ENCODE measurements at regions not wholly inside any gene's neighbourhood (a gene's known extent, or its start where the extent isn't known, plus 50 kb on each side); places are given as distances from the start of the nearest gene placed in this dataset.

DNA sequence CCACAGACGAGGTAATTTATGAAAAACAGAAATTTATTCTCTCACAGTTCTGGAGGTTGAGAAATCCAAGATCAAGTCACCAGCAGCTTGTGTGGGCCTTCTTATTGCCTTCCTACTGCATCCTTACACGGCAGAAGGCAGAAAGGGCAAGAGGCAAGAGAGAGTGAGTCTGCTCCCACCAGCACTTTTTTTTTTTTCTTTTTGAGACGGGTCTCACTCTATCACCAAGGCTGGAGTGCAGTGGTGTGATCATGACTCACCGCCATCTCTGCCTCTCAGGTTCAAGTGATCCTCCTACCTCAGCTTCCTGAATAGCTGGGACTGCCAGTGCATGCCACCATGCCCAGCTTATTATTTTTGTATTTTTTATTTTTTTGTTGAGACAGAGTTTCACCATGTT, 78.5 kb upstream of the HK2 start:
- intact Hi-C loops (cut with micrococcal nuclease) = no loop called here
- H3K27ac Mint-ChIP-seq = no peak overlapping the region
- peaks cover 1% of the 10 kb centered on the region for H3K36me3 Mint-ChIP-seq (ENCODE audit: low read depth)
- H3K9me3 Mint-ChIP-seq = peaks cover 9% of the 10 kb centered on the region
- CTCF ChIA-PET = interaction anchor here (1.1 kb wide), 1 partner anchor 121 kb away, joined by 3 read pairs; no protein-coding TSS in a partner anchor
- no peak for ATAC-seq
- DNase-seq = no peak
- TF ChIP-seq, protein P1, sequence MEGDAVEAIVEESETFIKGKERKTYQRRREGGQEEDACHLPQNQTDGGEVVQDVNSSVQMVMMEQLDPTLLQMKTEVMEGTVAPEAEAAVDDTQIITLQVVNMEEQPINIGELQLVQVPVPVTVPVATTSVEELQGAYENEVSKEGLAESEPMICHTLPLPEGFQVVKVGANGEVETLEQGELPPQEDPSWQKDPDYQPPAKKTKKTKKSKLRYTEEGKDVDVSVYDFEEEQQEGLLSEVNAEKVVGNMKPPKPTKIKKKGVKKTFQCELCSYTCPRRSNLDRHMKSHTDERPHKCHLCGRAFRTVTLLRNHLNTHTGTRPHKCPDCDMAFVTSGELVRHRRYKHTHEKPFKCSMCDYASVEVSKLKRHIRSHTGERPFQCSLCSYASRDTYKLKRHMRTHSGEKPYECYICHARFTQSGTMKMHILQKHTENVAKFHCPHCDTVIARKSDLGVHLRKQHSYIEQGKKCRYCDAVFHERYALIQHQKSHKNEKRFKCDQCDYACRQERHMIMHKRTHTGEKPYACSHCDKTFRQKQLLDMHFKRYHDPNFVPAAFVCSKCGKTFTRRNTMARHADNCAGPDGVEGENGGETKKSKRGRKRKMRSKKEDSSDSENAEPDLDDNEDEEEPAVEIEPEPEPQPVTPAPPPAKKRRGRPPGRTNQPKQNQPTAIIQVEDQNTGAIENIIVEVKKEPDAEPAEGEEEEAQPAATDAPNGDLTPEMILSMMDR (IDR thresholded peaks at IDR 0.05) = no peak
- POLR2A ChIA-PET = no interaction called here
- H3K4me1 Mint-ChIP-seq (ENCODE audit: low read depth) = no peaks in the 10 kb centered on the region
- H3K27me3 Mint-ChIP-seq = peaks cover 2% of the 10 kb centered on the region
- no peak overlapping the region for H3K4me3 Mint-ChIP-seq

DNA sequence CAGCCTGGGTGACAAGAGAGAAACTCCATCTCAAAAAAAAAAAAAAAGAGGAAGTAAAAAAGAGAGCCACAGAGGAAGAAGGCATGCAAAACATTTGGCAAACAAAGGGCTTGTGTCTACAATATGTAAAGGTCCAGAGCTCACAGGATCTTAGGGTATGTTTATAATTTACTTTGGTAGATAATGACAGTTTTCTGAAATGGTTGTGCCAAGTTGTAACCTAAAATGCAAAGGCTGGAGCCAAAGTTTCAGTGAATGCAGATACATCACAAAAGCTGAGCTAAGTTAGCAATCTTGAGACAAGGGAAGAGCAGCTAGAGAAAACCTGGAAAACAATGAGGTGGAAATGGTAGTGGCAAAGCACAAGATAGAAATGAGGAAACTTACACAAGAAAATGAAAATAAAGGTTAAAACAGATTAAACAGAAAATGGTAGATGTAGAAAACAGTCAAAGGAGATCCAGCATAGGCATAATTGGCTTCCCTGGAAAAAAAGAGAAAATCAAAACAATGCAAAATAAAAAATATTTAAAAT, 77.5 kb upstream of the HK2 start:
- CTCF ChIA-PET = interaction anchor here (1.0 kb wide), 2 partner anchors 62 to 120 kb away, joined by 3 read pairs; no protein-coding TSS in a partner anchor
- POLR2A ChIA-PET = no interaction called here
- Mint-ChIP-seq H3K4me3 (no peak overlapping the region), H3K36me3 (ENCODE audit: low read depth) (peaks cover 1% of the 10 kb centered on the region), H3K27ac (no peak overlapping the region), H3K4me1 (ENCODE audit: low read depth) (no peaks in the 10 kb centered on the region), H3K27me3 (peaks cover 2% of the 10 kb centered on the region), H3K9me3 (peaks cover 9% of the 10 kb centered on the region)
- DNase-seq (no peak), ATAC-seq (no peak)
- TF ChIP-seq, protein P1 (IDR thresholded peaks at IDR 0.05) = no peak
- intact Hi-C loops (cut with micrococcal nuclease) = no loop called here

DNA sequence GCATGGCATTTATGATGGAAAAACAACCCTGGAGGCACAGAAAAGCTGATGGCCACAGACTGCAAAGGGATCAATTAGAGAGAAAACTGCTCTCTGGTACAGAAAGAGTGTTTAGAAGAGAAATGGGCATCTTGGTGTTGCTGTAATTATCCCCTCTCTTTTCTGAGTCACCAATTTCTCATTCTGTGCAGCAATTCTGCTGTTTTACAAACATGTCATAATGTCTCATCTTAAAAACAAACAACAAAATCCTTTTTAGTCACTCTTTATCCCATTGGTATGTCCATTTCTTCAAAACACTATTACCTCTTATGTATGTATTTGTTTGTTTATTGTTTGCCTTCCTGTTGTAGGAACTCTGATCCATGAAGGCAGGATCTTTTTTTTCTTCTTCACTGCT, 73.9 kb upstream of the HK2 start:
- Mint-ChIP-seq H3K4me1 (ENCODE audit: low read depth) (peaks cover 2% of the 10 kb centered on the region), H3K36me3 (ENCODE audit: low read depth) (peaks cover 1% of the 10 kb centered on the region), H3K27ac (no peak overlapping the region), H3K9me3 (peaks cover 9% of the 10 kb centered on the region), H3K27me3 (no peaks in the 10 kb centered on the region), H3K4me3 (no peak overlapping the region)
- TF ChIP-seq, protein P1 (IDR thresholded peaks at IDR 0.05) = no peak
- ChIA-PET POLR2A (no interaction called here), CTCF (no interaction called here)
- intact Hi-C loops (cut with micrococcal nuclease) = no loop called here
- ATAC-seq (no peak), DNase-seq (no peak)

DNA sequence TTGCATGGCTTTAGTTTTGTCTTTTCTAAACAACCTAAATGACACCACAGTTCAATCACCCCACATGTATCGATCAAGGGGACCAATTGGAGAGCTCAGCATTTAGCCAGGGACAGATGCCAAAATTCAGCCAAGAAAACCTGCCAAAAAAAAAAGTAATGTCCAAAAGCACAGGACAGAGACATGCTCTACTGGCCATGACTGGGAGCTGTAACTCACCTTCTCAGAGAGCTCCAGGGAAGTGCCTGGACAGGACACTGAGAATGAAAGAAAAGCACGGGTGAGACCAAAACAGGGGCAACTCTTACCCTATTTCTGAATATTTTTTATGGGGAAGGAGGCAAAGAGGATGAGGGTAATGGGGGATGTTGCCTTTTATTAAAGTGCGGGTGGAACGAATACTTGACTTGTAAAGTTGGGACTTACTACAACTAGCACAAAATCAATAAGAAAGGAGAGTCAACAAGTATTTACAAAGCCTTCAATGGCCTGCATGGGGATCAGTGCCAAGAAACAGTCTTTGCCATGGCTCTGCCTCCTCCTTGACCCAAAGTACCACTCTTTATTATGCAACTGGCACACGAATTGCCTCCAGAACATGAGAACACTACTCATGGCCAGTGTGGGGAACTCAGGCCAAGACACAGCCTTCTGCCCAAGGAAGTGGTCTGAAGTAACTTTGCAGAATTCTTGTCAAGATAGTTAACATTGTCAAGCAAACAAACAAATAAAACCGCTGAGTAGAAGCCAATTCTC, 72.9 kb upstream of the HK2 start:
- no peak for DNase-seq
- Mint-ChIP-seq H3K27me3 (no peaks in the 10 kb centered on the region), H3K27ac (no peak overlapping the region), H3K36me3 (ENCODE audit: low read depth) (peaks cover 1% of the 10 kb centered on the region), H3K9me3 (peaks cover 8% of the 10 kb centered on the region), H3K4me1 (ENCODE audit: low read depth) (peaks cover 2% of the 10 kb centered on the region), H3K4me3 (no peak overlapping the region)
- CTCF ChIA-PET = interaction anchor here (0.6 kb wide), 1 partner anchor 115 kb away, joined by 6 read pairs; no protein-coding TSS in a partner anchor
- POLR2A ChIA-PET = no interaction called here
- ATAC-seq = no peak
- intact Hi-C loops (cut with micrococcal nuclease) = no loop called here
- TF ChIP-seq, protein P1 (IDR thresholded peaks at IDR 0.05) = no peak

DNA sequence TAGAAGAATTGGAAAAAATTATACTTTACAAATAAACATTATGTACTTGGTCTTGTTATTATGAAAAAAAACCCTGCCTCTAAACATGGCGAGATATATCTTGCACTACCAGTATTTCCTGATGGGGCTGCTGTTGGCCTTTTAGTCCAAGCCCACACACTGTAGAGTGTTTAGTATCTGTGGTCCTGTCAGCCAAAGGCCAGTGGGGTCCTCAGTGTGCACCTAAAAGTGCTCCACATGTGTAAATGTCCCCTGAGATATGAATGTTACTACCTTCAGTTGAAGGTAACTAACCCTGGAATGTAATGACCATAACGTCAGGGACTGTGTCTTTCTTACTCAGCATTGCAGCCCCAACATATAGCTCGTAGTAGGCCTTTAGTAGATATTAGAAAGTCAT, 71.1 kb upstream of the HK2 start:
- H3K9me3 Mint-ChIP-seq = peaks cover 2% of the 10 kb centered on the region
- no peak overlapping the region for H3K27ac Mint-ChIP-seq
- TF ChIP-seq, protein P1 (IDR thresholded peaks at IDR 0.05) = no peak
- DNase-seq (no peak), ATAC-seq (no peak)
- no peak overlapping the region for H3K4me3 Mint-ChIP-seq
- peaks cover 1% of the 10 kb centered on the region for H3K36me3 Mint-ChIP-seq (ENCODE audit: low read depth)
- no peaks in the 10 kb centered on the region for H3K27me3 Mint-ChIP-seq
- CTCF ChIA-PET = no interaction called here
- intact Hi-C loops (cut with micrococcal nuclease) = no loop called here
- POLR2A ChIA-PET = no interaction called here
- H3K4me1 Mint-ChIP-seq (ENCODE audit: low read depth) = peaks cover 2% of the 10 kb centered on the region

Data from activated CD8-positive, alpha-beta T cell treated with anti-CD3 and anti-CD28 coated beads for 36 hours (primary cell).